ENCODE measurements at regions not wholly inside any gene's neighbourhood (a gene's known extent, or its start where the extent isn't known, plus 50 kb on each side); places are given as distances from the start of the nearest gene placed in this dataset.
A peak's percentile ranks its signal among the peaks of the same experiment; 100 is the strongest.

DNA sequence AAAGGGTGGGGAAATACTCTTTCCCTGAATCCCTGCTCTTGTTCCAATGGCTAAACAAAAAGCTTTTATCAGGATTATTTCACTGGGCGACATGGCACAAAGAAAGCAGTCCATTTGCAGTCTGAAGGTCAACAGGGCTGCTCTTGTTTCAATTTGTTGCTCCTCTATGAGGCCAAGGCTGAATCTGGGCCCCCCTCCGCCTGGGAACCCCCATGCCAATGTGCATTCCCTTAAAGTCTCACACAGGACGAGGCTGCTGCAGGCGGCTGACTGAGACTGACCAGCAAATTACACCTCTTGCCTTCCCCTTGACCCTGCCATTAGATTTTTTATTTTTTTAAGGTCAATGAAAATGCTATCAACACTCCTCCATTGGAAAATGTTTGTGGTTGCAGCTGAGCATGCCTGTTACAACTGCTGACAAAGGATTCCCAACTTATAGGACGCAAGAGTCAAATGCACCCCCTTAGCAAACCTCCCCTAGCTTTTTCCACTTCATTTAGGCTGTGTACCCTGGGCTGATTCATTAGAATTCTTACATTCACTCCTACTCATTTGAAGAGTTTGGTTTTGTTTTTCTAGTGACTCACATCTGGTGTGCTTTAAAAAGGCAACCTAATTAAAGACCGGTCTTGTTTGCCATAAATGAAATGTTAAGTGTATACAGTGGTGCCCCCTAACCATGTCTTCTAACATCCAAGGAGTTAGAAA, 60.8 kb upstream of the ARHGEF3 start:
- peak; percentile 81 for DNase-seq

DNA sequence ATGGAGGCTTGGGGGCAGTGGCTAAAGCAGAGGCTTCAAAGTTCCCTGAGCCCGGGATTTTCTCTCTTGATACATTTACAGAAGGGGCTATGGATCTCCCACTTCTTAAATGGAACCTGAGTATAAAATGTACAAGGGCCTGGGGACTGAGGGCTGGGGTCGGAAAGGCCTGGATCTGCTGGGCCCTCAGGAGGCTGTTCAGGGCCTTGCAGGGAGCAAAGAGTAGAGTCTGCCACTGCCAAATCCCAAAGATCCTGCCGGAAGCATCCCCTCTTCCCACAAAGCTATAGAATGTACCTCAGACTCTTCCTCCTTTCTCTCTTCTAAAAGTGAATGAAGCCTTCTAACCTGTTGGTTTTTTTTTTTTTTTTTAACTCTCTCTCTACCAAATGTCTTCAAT, 59.8 kb upstream of the ARHGEF3 start:
- no peak for DNase-seq

DNA sequence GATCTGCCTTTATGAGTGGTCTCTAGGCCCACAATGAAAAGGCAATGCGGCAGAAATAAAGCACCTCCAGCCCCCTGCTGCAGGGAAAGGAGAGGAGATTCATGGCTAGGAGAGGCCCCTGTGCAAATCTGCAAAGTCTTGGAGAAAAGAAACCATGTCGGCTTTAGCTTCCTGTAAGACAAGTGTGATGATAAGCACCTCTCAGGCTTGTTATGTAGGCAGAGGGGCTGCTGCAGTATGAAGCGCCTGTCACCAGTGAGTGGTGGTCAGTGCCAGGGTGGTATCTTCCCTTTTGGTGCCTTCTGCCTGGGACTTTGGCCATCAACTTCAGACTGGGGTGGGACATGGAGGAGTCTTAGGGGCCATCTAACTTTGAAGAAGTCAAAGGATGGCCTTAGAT, 59.2 kb upstream of the ARHGEF3 start:
- DNase-seq, result no peak

DNA sequence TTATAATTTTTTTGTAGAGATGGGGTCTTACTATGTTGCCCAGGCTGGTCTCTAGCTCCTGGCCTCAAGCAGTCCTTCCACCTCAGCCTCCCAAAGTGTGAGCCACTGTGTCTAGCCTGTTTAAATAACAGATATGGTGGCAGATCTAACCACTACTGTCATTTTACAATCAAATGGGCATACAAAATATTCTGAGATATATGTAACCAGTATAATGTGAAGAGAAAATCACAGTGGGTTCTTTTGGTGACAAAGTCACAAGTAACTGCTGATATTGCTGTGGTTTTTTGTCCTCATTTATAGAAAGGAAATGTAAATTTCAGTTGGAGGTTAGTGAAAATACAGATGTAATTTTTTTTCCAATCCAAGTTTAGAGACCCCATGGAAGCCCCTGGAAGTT, 58.6 kb upstream of the ARHGEF3 start:
- no peak for DNase-seq

DNA sequence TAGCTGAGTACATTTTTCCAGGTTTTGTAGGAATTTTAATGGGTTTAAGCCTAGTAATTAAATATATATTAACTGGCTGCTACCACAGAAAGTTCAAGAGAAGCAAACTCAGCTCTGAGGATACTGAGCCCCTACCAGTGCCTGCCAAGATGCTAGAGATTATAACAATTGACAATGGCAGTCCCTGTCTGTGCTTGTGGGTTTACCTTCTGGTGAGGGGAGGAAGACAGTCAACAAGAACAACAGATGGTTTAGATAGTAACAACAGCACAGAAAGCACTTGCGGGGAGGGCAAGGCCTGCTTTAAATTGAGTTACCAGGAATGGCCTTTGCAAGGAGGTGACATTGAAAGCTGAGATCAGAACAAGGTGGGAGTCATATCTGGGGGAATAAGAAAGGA, 56.6 kb upstream of the ARHGEF3 start:
- no peak for DNase-seq

DNA sequence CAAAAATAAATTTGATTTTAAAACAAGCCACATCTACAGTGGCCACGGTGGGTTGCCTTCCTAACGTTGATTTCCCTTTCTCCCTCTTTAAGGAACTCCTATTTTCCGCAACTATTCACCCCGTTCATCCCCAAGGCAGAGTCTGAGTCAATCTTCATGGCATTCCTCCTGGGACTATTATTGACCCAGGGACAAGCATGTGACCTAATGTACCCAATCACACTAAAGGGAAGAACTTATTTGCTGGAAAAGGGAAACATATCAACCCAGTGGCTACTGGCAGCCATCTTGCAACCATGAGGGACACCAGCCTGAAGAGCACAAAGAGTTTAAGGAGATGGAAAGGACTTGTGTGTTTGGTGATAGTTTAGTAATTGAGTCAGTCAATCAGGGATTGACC, 55.4 kb upstream of the ARHGEF3 start:
- DNase-seq, result no peak

DNA sequence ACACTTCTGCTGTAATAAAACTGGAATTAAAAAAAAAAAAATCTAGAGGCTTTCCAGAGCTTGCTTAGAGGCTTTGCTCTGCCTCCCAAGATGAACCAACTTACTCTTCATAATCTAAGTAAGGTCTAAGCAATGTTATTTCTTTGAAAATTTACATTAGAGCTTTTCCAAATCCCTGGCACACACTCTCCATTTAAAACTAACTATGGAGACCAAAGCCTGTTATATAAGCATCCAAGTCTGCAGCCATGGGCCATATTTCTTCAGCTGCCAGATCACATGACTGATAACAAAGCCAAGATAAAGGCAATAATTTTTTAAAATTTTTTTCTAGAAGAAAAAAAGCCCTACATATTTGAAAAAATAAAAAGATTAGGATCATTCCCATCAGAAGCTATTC, 55.0 kb upstream of the ARHGEF3 start:
- DNase-seq, result no peak

DNA sequence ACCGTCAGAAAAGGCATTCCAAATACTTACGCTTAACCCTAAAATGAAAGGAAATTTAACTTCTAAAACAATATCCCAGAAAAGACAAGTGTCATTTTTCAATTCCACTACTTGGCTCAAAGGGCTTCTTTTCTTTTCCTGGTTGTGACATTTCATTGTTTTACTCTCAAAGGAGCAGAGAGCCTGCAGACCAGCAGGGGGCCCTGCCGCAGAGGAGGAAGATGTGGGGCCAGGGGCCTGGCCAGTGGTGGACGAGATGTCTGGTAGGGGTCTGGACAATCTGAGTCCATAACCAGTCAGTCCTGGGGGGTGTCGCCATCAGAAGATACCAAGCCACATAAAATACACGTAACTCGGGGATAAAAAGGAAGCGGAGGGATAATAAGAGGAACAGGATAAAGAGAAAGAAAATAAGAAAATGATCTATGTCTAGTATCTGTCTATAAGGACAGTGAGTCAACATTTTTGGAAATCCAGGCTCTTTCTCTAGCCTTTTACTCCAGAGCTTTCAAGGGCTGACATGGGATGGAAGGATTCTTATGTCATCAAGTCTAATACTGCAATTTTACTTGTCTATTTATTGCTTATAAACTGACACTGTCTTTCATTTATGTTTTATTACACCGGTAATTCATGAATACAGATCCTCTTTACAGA, 54.2 kb upstream of the ARHGEF3 start:
- DNase-seq, result no peak

DNA sequence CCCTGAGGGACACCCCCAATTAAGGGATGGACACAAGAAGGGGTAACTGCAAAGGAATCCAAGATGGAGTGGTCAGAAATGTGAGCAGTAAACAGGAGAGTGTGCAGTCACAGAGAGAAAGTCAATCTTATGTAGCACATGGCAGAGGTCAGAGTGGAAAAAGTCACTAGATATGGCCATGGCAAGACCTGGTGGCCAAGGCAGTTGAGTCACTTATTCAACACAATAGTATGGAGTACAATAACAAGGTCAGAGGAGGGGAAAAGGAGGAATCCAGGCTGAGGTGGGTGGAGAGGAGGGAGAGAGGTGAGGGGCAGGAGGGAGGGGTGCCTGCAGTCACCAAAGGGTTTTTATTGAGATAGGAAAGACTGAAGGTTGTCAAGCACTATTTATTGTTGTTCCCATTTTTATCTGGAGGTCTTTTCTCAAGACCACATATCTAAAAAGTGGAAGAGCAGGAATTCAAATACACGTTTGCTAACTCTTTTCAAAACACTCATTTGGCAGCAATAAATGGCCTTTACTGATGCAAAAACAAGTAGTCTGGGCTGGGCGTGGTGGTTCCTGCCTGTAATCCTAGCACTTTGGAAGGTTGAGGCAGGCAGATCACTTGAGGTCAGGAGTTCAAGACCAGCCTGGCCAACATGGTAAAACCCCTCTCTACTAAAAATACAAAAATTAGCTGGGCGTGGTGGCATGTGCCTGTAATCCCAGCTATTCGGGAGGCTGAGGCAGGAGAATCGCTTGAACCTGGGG, 53.3 kb upstream of the ARHGEF3 start:
- DNase-seq, result no peak

DNA sequence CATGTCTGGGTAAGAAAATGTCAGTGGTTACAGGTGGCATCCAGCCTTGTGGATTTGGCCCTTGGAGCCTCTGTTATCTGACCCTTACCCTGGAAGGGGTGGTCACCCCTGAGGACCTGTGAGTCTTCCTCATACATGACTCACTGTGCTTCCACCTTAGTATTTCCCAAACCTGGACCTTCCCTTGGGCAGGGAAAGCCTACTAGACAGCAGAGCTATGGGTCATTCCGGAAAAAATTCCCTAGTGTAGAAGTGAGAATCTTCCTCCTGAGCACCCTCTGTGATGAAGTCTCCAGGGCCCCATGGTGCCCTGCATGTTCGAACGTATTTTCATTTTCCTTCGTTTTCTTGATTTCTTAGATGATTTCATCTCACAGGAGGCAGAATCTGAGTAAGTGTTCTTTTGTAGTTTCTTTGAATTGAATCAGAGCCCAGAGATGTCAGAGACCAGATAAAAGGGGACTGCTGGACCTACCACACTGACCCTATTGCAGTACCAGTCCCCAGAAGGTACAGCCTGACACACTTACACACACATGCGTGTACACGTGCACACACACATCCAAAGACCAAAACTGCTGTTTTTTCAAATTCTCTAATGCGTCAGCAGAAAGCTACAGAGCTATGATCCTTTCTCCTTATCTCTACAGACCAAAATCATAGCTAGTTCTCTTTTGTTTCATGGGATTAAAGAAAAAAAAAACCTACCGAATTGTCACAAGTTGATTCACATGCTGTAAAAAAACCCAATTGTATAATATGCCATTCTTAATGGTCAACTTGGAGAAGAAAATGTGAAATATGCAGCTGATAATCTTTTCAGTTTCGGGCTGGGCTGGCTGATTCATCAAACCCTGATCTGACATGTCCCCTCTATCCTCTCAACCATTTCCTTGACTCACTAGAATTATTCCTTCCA, 50.5 kb upstream of the ARHGEF3 start:
- peak; percentile 56 for DNase-seq
